ENCODE measurements at regions not wholly inside any gene's neighbourhood (a gene's known extent, or its start where the extent isn't known, plus 50 kb on each side); places are given as distances from the start of the nearest gene placed in this dataset.

DNA sequence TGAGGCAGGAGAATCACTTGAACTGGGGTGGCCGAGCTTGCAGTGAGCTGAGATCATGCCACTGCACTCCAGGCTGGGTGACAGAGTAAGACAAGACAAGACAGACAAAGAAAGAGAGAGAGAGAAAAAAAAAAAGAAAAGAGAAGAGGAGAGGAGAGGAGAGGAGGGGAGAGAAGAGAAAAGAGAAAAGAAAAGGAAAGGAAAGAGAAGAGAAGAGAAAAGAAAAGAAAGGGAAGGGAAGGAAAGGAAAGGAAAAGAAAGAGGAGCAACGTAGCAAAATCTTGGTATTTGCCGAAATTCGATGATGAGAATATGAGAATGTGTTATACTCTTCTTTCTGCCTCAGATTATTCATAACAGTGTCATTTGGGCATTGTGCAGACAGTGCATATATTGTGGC, 101.2 kb upstream of the PFKP start:
- no peaks in the 10 kb centered on the region for H3K27me3 ChIP-seq (ENCODE audit: low read length)
- no peaks in the 10 kb centered on the region for H3K79me2 ChIP-seq (ENCODE audit: insufficient read depth, low read length)
- H3K4me2 ChIP-seq (ENCODE audit: low read depth, low read length, poor library complexity, severe bottlenecking) = no peak overlapping the region
- no peaks in the 10 kb centered on the region for H4K20me1 ChIP-seq (ENCODE audit: low read depth, low read length)
- H3K9me2 ChIP-seq (replicated peaks; ENCODE audit: insufficient read depth, low read length) = no peaks in the 10 kb centered on the region
- H3K4me3 ChIP-seq (ENCODE audit: insufficient read depth, low read length, poor library complexity, severe bottlenecking) = no peak overlapping the region
- H3K9me3 ChIP-seq (ENCODE audit: insufficient read depth, low read length) = no peaks in the 10 kb centered on the region
- H2AFZ ChIP-seq (ENCODE audit: low read depth, low read length, severe bottlenecking) = no peak overlapping the region
- no peaks in the 10 kb centered on the region for H3F3A ChIP-seq (ENCODE audit: insufficient read depth)
- H3K27ac ChIP-seq (ENCODE audit: low read depth, low read length) = no peak overlapping the region
- TF ChIP-seq EZH2phosphoT487 (conservative IDR thresholded peaks at IDR 0.05; ENCODE audit: low read length) = no peak
- TF ChIP-seq, protein P1, sequence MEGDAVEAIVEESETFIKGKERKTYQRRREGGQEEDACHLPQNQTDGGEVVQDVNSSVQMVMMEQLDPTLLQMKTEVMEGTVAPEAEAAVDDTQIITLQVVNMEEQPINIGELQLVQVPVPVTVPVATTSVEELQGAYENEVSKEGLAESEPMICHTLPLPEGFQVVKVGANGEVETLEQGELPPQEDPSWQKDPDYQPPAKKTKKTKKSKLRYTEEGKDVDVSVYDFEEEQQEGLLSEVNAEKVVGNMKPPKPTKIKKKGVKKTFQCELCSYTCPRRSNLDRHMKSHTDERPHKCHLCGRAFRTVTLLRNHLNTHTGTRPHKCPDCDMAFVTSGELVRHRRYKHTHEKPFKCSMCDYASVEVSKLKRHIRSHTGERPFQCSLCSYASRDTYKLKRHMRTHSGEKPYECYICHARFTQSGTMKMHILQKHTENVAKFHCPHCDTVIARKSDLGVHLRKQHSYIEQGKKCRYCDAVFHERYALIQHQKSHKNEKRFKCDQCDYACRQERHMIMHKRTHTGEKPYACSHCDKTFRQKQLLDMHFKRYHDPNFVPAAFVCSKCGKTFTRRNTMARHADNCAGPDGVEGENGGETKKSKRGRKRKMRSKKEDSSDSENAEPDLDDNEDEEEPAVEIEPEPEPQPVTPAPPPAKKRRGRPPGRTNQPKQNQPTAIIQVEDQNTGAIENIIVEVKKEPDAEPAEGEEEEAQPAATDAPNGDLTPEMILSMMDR (IDR thresholded peaks at IDR 0.05; ENCODE audit: insufficient read depth, low read length, poor library complexity, severe bottlenecking) = no peak
- H3K9ac ChIP-seq (ENCODE audit: low read length) = no peak overlapping the region
- H3K36me3 ChIP-seq (ENCODE audit: low read length) = no peaks in the 10 kb centered on the region

DNA sequence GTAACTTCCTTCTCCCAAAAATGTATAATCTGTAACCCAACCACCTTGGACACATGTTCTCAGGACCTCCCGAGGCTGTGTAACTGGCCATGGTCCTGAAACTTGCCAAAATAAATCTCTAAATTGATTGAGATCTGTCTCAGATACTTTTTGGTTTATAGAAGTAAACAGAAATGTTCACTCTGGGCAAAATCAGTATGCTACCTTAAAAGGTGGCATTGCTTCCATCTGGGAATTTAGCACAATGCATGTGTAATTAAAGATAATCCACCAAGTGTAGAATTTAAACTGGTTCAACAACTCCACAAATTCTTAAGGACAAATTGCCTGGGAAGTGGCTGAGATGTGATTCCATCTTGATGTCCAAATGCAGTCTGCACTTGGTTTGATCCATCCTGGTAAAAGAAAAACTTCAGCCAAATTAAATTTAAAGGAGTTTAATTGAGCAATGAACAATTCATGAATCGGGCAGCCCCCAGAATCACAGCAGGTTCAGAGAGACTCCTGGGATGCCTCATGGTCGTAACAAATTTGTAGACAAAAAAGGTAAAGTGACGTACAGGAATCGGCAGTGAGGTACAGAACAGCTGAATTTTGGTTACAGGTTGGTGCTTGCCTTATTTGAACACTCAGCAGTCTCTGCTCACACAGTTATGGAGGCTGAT, 102.6 kb upstream of the PFKP start:
- Histone ChIP-seq H3K79me2 (ENCODE audit: insufficient read depth, low read length) (no peaks in the 10 kb centered on the region), H3K9me3 (ENCODE audit: insufficient read depth, low read length) (no peaks in the 10 kb centered on the region), H3K9me2 (replicated peaks; ENCODE audit: insufficient read depth, low read length) (no peaks in the 10 kb centered on the region), H3K27ac (ENCODE audit: low read depth, low read length) (no peak overlapping the region), H3K36me3 (ENCODE audit: low read length) (no peaks in the 10 kb centered on the region), H3K9ac (ENCODE audit: low read length) (no peak overlapping the region), H3K4me2 (ENCODE audit: low read depth, low read length, poor library complexity, severe bottlenecking) (no peak overlapping the region), H4K20me1 (ENCODE audit: low read depth, low read length) (no peaks in the 10 kb centered on the region), H2AFZ (ENCODE audit: low read depth, low read length, severe bottlenecking) (no peak overlapping the region), H3K4me3 (ENCODE audit: insufficient read depth, low read length, poor library complexity, severe bottlenecking) (no peak overlapping the region), H3F3A (ENCODE audit: insufficient read depth) (no peaks in the 10 kb centered on the region), H3K27me3 (ENCODE audit: low read length) (no peaks in the 10 kb centered on the region)
- TF ChIP-seq, protein P1 (IDR thresholded peaks at IDR 0.05; ENCODE audit: insufficient read depth, low read length, poor library complexity, severe bottlenecking) = no peak
- no peak for TF ChIP-seq EZH2phosphoT487 (conservative IDR thresholded peaks at IDR 0.05; ENCODE audit: low read length)

DNA sequence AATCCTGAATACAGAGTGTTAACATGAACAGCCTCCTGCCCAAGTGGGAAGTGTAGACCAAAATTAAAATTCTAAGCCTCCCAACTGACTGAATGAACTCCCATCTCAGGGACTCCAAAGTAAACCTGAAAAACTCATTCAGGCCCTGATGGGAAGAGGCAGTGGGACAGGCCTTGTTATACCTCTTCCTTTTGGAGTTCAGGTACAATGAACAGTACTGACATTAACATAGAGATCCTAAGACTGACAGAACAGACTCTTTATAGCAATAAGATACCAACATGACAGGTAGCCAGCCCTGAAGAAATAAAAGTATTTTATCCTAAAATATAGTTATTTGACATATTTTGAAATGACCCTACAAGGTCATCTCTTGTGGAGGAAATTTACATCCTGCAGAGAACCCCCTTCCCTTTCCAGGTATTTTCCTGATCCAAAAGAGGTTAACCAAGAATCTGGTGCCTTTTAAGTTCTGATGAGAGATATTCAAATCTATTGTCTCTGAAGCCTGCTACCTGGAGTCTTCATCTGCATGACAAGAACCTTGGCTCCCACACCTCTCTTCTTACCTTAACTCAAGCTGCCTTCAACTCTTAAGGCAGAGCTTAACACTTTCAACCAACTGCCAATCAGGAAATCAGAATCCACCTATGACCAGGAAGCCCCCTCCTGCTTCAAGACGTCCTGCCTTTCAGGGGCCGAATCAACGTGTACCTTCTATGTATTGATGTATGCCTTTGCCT, 103.3 kb upstream of the PFKP start:
- Histone ChIP-seq H3K4me2 (ENCODE audit: low read depth, low read length, poor library complexity, severe bottlenecking) (no peak overlapping the region), H3K4me3 (ENCODE audit: insufficient read depth, low read length, poor library complexity, severe bottlenecking) (no peak overlapping the region), H3K27ac (ENCODE audit: low read depth, low read length) (no peak overlapping the region), H3K9me3 (ENCODE audit: insufficient read depth, low read length) (no peaks in the 10 kb centered on the region), H3K36me3 (ENCODE audit: low read length) (no peaks in the 10 kb centered on the region), H3K9me2 (replicated peaks; ENCODE audit: insufficient read depth, low read length) (no peaks in the 10 kb centered on the region), H2AFZ (ENCODE audit: low read depth, low read length, severe bottlenecking) (no peak overlapping the region), H3K9ac (ENCODE audit: low read length) (no peak overlapping the region), H3F3A (ENCODE audit: insufficient read depth) (no peaks in the 10 kb centered on the region), H3K79me2 (ENCODE audit: insufficient read depth, low read length) (no peaks in the 10 kb centered on the region), H4K20me1 (ENCODE audit: low read depth, low read length) (no peaks in the 10 kb centered on the region), H3K27me3 (ENCODE audit: low read length) (no peaks in the 10 kb centered on the region)
- TF ChIP-seq EZH2phosphoT487 (conservative IDR thresholded peaks at IDR 0.05; ENCODE audit: low read length) = no peak
- TF ChIP-seq, protein P1 (IDR thresholded peaks at IDR 0.05; ENCODE audit: insufficient read depth, low read length, poor library complexity, severe bottlenecking) = no peak

All from SU-DHL-6 (cell line).